ENCODE measurements at regions not wholly inside any gene's neighbourhood (a gene's known extent, or its start where the extent isn't known, plus 50 kb on each side); places are given as distances from the start of the nearest gene placed in this dataset.

GRCh38 chr18:24741321-24741720, 280.9 kb downstream of the HRH4 start:
- DNase-seq, result no peak

- DNase-seq, result no peak
Measured at GRCh38 chr18:24741965-24742724, 281.7 kb downstream of the HRH4 start.

DNA sequence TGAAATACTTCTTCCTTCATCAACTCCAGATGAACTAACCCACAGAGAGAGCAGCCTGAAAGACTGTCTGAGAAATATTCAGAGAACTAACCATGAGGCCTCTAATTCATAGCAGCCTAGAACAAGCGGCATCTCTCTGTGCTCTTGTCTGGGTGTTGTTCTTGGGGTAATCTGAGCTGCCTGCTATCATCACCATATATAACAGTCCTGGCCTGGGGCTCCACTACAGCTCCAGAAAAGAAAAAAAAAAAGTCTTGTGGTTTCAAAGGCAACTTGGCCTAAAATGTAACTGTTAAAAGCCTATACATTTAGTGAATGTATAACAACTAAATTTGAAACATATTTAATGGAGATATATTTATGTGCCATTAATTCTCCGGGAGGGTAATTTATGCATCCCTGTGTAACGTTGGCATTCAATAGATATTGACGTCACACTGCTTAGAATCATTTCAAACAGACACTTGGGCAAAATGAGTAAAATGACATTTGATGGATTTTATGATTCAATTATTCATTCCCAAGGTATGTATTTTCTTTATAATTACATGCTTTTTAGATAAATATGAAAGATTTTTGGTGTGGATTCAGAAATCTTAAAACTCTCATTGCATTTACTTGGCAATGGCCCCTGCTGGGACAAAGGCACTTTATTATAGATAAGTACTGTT, 294.3 kb downstream of the HRH4 start:
- no peak for DNase-seq

DNA sequence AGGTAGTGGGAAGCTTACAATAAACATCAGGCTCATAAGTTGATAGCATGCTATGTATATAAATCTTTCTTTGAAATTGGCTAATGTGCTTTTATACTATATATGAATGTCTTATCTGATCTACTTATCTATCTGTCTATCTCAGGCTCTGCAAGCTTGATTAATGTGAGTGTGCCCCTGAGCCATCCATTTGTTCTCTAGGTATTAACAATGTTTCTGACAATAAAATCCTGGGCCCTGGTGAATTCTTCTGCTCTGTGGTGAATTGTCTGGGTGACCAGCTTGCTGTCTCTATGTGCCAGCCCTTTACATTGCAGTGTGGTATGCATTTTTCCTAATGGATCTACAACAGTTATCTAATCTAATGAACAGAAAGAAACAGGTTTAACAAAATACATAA, 295.9 kb downstream of the HRH4 start:
- DNase-seq, result no peak

DNA sequence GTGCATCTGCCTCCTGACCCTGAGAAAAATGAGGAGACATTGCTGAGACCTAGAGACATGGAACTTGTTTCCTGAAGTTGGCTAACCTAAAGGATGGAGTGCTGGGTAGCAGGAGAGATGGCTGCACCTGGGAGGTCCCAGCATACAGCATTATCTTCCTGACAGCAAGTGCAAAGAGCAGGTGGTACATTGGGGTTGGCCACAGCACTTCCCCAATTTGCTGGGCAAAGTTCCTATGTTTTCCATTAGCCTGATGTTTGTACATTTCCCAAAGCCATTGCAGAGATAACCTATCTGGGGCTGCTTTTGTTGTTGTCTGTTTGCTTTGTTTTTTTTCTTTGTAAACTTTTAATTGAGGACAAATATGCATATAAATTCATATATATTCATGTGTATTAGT, 296.7 kb downstream of the HRH4 start:
- DNase-seq, result no peak

DNA sequence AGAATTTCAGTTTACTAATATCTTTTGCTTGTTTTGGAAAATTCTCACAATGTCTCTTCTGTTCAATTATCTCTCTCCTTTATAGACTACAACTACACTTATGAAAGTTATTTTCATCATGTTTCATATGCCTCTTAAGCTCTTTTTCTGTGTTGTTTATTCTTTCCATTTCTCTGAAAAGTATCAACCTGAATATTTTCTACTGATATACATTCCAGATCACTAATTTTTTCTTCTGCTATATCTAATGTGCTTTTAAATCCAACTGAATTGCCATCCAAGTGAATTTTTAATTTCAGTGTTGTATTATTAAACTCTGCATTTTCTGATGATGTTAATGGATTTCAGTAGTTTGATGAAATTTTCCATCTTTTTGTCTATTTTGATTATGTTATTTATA, 301.3 kb downstream of the HRH4 start:
- no peak for DNase-seq

- no peak for DNase-seq
Measured at GRCh38 chr18:24762511-24762910, 302.1 kb downstream of the HRH4 start.

GRCh38 chr18:24763765-24764513, 303.5 kb downstream of the HRH4 start:
- DNase-seq, result no peak

DNA sequence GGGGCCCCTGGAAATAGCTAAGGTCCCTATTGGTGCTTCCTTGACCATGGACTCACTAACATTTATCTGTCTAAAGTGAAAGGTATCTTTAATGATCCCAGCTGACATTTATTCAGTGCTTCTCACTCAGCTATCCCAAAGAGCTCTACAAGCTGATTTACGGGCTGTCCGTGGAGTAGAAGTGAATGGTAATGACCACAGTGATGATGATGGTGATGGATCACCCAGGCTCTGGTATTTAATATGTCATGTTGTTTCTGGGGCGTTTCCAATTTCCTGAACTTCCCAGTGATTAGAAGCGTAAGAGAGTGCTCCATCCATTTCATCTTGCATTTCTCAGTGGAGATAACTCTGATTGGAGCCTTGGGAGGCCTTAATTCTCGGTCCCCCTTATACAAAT, 304.3 kb downstream of the HRH4 start:
- no peak for DNase-seq

DNA sequence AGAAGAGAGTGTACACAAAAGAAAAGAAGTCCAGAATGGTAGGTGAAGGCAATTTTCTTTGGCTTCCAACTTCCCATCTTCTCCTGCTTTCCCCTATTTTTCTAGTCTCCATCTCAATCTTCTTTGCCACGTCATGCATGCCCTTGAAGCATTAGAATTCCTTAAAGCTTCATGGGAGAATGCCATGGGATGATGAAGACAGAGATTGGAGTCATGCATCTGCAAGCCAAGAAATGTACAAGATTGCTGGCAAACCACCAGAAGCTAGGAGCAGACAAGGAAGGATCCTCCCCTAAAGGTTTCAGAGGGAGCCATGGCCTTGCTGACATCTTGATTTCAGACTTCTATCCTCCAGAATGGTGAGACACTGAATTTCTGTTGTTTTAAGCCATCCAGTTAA, 305.9 kb downstream of the HRH4 start:
- DNase-seq, result no peak

DNA sequence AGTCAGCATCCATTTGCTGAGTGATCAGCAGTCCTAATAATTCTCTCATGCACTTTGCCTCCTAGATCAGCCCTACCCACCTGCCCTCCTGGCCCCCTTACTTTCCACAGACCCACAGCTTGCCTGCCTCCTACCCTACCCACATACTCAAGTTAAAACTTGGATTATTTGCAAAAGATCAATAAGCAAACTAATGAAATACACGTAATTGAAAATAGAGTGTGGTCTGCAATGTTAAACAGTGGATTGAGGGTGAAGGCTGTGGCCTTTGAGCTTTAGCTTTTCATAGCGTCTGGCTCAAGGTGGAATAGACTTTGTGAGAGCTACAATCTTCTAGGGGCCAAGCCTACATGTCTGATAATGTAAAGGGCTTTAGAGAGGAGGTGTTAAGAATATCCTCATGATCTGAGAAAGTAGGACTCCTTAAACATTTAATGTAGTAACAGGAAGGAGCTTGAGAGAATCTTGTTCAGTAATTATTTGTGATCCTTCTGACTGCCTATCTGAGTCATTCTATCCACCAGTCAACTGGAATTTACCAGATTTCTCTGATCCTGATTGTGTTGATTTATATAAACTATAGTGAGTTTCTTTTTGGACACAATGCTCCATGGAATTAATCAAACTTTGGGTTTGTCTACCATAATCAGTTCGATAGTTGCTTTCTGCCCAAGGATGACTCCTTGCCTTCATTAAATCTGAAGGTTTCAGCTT, 310.0 kb downstream of the HRH4 start:
- DNase-seq, result no peak

DNA sequence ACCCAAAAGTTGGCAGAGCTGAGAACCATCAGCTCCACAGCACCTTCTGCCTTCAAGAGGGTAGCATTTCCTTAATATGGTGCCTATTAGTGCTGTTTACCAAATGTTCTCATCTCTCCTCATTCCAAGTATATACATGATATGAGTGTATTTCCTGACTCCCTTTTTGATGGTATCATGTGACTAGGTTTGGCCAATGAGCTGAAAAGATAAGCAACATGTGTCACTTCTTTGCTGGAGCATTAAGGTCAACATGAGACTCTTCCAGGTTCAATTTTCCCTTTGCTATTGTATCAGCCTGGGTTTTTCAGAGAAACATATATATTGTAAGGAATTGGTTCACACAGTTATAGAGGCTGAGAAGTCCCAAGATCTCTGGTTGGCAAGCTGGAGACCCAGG, 310.9 kb downstream of the HRH4 start:
- no peak for DNase-seq

DNA sequence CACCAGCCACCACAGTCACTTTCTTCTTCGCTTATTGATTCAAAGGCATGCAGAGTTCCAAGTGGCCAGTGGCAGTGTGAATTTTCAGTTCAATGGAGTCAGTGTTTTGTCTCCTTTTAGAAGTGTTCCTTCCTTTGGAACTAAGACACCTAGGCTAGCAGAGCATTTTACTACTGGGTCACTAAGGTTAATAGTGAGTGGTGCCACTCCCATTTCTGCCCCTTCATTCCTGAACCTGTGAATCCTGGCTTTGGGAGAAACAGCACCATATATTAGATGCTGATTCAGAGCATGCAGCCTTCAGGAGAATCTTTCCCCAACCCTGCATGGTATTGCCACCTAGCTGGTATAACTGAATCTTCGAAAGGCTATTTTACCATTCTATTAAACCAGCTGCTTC, 312.7 kb downstream of the HRH4 start:
- no peak for DNase-seq

DNA sequence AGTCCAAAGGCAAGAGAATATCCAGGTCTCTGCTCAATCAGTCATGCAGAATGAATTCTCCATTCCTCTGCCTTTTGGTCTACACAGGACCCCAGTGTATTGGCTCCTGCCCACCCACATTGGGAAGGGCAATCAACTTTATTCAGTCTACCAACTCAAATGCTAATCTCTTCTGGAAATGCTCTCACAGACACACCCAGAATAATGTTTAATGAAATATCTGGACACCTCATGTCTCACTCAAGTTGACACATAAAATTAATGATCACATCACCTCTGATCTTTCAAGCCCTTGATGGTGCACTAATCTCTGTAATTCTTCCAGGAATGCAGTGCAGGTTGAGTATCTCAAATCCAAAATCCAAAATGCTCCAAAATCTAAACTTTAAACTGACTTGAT, 315.6 kb downstream of the HRH4 start:
- no peak for DNase-seq

DNA sequence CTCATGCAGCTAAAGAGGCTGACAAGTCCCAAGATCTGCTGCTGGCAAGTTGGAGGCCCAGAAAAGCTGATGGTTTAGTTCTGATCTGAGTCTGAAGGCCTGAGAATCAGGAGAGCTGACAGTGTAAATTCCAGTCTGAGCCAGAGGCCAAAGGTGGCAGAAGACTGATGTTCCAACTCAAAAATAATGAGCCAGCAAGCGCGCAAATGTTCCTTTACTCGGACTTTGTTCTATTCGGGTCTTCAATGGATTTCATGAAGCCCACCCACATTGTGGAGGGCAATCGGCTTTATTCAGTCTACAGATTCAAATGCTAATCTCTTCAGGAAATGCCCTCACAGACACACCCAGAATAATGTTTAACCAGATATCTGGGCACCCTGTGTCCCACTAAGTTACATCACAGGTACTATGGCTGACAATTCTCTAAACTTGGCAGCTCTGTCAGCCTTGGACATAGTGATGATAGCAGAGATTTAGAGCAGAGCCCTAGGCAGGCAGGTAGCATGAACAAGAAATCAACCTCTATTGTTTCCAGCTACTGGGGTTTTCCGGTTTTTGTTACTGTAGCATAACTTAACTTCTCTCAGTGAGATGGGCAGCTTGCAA, 318.5 kb downstream of the HRH4 start:
- no peak for DNase-seq

GRCh38 chr18:24782566-24782965, 322.1 kb downstream of the HRH4 start:
- DNase-seq, result no peak

DNA sequence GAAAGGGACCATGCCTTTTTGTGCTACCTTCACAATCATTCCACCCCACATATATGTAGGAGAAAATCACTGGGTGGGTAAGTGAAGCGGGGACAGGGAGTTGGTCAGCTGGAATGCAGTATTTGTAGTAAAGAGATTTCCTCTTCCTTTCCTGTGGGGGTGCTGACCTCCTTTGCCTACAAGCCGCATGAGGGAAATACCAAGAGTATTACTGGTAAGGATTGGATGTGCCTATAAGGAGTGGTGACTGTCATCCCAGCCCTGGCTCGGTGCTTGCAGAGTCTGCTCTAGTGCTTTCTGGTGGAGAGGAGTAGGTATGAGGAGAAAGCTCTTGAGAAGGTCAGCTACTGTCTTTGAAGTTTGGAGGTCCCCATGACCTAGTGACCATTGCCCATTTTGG, 324.6 kb downstream of the HRH4 start:
- DNase-seq, result no peak

DNA sequence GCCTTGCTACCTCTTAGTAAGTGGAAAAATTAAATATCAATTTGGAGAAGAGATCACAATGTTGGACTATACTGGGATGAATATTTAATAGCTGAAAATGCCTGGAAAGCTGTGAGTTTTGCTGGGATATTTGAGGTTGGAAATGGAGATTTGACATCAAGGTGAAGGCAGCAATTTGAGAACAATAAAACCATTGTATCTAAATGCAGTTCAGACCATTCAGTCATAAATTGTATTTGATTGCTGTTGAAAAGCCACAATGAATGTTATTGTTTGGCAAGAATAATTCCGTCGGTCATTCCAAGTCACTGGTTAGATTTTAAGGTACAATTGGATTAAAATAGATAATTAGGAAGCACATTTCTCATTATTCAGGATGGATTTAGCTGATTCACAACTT, 325.6 kb downstream of the HRH4 start:
- no peak for DNase-seq

- no peak for DNase-seq
Measured at GRCh38 chr18:24790347-24790746, 329.9 kb downstream of the HRH4 start.

DNA sequence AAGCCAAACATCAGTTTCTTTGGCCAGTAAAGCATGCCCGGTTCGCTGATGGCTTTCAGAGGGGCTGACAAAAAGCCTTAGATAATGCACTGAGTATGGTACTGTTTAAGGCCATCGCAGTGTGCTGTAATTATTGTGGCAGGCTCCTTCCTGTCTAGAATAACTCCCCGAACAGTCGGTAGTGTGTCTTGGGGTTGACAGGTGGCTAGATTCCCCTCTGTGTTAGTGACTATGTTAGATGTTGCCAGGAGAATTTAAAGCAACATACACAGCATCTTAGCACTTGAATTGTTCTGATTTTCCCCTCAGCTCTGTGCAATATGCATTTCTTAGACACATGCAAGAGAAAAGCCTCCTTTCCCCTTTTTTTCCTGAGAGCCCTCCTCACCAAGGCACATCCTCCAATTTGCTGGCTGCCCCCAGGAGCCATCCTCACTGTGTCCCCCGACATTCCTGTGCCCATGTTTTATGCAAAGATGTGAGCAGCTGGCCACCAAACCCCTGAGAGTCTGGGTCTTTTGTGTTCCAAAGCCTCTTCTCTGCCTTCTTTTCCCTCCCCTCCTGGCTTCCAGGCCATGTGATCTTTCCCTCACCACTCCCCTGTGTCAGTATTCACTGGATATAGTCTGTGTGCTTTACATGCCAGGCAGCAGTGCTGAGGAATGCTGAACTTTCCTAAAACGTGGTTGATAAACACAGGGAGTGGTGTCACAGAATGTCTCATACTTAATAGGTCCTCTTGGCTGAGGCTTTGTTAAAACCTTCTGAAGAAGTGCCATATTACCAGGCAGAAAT, 331.5 kb downstream of the HRH4 start:
- no peak for DNase-seq

DNA sequence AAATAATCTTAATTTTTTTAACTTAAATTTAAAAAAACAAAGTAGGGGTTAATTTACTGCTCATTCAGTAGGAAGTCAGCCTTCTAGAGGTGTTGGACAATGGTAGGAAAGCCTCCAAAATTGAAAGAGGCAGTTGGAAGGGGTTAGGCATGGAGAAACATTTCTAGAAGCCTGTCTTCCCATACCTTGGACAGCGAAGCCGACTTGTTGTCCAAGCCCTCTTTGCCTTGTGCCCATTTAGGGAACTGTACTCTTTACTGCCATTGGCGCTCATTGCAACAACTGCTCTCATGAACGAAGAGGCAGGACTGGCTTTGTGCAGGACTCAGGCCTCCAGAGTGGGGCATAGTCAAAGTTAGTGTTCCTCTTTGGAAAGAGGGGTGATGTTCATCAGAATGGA, 333.3 kb downstream of the HRH4 start:
- DNase-seq, result no peak

DNA sequence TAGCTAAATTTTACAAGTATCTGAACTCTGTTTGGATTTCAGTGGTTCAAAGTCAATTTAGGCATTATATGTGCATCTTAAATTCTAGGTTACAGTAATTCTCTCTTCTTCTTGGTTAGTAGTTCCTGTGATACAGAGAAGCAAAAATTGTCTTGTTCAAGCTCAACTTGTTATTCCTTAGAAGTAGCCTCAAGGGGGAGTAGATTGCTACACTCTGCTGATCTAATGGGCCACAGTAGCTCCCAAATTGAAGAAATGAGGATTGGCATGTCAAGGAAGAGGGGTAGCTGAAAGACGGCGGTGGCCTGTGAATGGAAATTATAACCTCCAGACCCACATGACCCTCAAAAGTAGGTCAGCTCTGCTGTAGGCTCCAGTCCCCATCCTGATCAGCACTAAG, 334.7 kb downstream of the HRH4 start:
- no peak for DNase-seq

All from NCI-H1092 (cell line).